ENCODE measurements at regions not wholly inside any gene's neighbourhood (a gene's known extent, or its start where the extent isn't known, plus 50 kb on each side); places are given as distances from the start of the nearest gene placed in this dataset.

DNA sequence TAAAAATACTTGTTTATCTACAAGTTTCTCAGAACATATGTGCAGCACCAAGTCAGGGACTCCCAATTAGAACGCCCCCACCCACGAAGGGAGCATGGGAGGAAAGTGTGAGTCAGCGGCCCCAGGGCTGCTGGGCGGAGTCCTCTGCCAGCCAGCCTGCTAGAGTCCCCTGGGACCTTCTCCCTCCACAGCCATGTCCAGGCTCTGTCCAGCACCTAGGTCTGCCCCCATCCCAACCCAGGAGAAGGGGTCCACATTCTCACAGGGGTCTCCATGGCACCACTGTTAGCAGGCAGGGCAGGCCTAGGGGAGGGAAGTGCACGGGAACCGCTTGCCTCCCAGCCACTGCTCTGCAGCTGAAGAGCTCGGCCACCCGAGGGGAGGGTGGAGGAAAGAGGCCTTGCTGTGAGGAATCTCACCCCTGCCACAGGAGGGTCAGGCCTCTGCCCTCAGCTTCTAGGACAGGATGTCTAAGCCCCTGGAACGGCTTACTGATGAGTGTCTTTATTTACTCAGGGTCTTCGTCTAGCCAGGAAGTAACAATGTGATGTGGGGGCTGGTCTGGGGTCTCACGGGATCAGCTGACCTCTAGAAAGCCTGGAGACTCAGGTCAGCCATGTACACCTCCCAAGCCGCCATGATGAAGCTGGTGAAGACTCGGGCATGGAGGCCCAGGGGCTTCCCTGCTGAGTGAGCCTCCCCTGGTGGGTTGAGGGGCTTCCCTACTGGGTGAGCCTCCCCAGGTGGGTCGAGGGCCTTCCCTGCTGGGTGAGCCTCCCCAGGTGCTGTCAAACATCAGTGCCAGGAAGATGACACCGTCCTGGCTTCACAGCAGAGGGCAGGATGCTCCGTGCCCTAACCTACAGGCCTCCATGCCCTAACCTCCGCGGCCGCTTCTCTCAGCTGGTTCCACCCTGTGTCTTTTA lies 190.3 kb downstream of the RBFOX3 start:
- Histone ChIP-seq H3K9me2 (ENCODE audit: insufficient read depth) (no peaks in the 10 kb centered on the region), H3K27ac (no peak overlapping the region), H2AFZ (no peak overlapping the region), H3K4me3 (no peak overlapping the region), H3K4me2 (no peak overlapping the region), H3K36me3 (ENCODE audit: low read depth) (no peaks in the 10 kb centered on the region), H4K20me1 (ENCODE audit: insufficient read depth) (no peaks in the 10 kb centered on the region; the same call in 1 of the 2 replicates), H3K9me3 (ENCODE audit: insufficient read depth, low read depth) (no peaks in the 10 kb centered on the region), H3F3A (ENCODE audit: insufficient read depth, low read depth) (no peaks in the 10 kb centered on the region), H3K4me1 (replicated peaks; ENCODE audit: insufficient read depth) (no peaks in the 10 kb centered on the region), H3K79me2 (ENCODE audit: low read depth) (no peaks in the 10 kb centered on the region), H3K27me3 (ENCODE audit: insufficient read depth, low read depth) (peaks cover 96% of the 10 kb centered on the region)
- TF ChIP-seq EZH2 (IDR thresholded peaks at IDR 0.05; ENCODE audit: low read depth) (no peak), CTCF (conservative IDR thresholded peaks at IDR 0.05) (no peak)
- no TSS peak for BruUV-seq (replicated peaks)
- DNase-seq: no peak
- ChIA-PET POLR2A (ENCODE audit: unreplicated experiment) (no interaction called here), CTCF (no interaction called here)
- intact Hi-C loops (cut with micrococcal nuclease; ENCODE audit: unreplicated experiment): no loop called here

- H3K9me3 ChIP-seq (ENCODE audit: insufficient read depth, low read depth): no peaks in the 10 kb centered on the region
- no peak for TF ChIP-seq EZH2 (IDR thresholded peaks at IDR 0.05; ENCODE audit: low read depth)
- intact Hi-C loops (cut with micrococcal nuclease; ENCODE audit: unreplicated experiment): no loop called here
- no peaks in the 10 kb centered on the region; the same call in 1 of the 2 replicates for H4K20me1 ChIP-seq (ENCODE audit: insufficient read depth)
- DNase-seq: no peak
- BruUV-seq (replicated peaks): no TSS peak
- no peaks in the 10 kb centered on the region for H3K9me2 ChIP-seq (ENCODE audit: insufficient read depth)
- H2AFZ ChIP-seq: no peak overlapping the region
- ChIA-PET POLR2A (ENCODE audit: unreplicated experiment) (no interaction called here), CTCF (no interaction called here)
- H3F3A ChIP-seq (ENCODE audit: insufficient read depth, low read depth): peaks cover under 1% of the 10 kb centered on the region; the same call in 1 of the 2 replicates
- no peak overlapping the region for H3K4me2 ChIP-seq
- H3K79me2 ChIP-seq (ENCODE audit: low read depth): no peaks in the 10 kb centered on the region
- no peak overlapping the region for H3K4me3 ChIP-seq
- no peaks in the 10 kb centered on the region for H3K4me1 ChIP-seq (replicated peaks; ENCODE audit: insufficient read depth)
- H3K27ac ChIP-seq: no peak overlapping the region
- H3K27me3 ChIP-seq (ENCODE audit: insufficient read depth, low read depth): peaks cover 88% of the 10 kb centered on the region
- H3K36me3 ChIP-seq (ENCODE audit: low read depth): no peaks in the 10 kb centered on the region
Measured at GRCh38 chr17:79417476-79417988, 193.3 kb downstream of the RBFOX3 start.

DNA sequence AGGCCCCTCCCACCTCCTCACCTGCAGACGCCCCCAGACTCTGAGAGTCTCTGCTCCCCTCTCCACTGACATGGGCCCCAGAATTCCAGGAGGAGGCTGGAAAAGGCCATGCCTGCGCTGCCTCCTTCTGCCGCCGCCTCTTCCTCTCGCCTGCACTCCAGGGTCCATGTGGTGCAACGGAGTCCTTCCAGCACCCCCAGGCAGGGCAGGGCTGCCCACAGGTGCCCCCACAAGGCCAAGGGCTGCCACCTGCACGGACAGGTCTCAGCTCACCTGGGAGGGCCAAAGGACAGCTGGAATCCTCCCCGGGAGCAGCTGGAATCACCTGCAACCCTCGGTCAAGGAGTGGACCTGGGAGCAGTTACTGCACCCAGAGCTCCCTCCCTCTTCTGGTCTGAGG lies 194.9 kb downstream of the RBFOX3 start:
- no TSS peak for BruUV-seq (replicated peaks)
- intact Hi-C loops (cut with micrococcal nuclease; ENCODE audit: unreplicated experiment): no loop called here
- Histone ChIP-seq H3K36me3 (ENCODE audit: low read depth) (no peaks in the 10 kb centered on the region), H3K27me3 (ENCODE audit: insufficient read depth, low read depth) (peaks cover 79% of the 10 kb centered on the region), H4K20me1 (ENCODE audit: insufficient read depth) (no peaks in the 10 kb centered on the region), H3K4me3 (no peak overlapping the region), H3F3A (ENCODE audit: insufficient read depth, low read depth) (peaks cover 6% of the 10 kb centered on the region; the same call in 1 of the 2 replicates), H2AFZ (no peak overlapping the region), H3K79me2 (ENCODE audit: low read depth) (no peaks in the 10 kb centered on the region), H3K4me2 (no peak overlapping the region), H3K4me1 (replicated peaks; ENCODE audit: insufficient read depth) (no peaks in the 10 kb centered on the region), H3K27ac (no peak overlapping the region), H3K9me3 (ENCODE audit: insufficient read depth, low read depth) (no peaks in the 10 kb centered on the region), H3K9me2 (ENCODE audit: insufficient read depth) (no peaks in the 10 kb centered on the region)
- TF ChIP-seq EZH2 (IDR thresholded peaks at IDR 0.05; ENCODE audit: low read depth) (no peak), CTCF (conservative IDR thresholded peaks at IDR 0.05) (no peak)
- CTCF ChIA-PET: no interaction called here
- no peak for DNase-seq
- POLR2A ChIA-PET (ENCODE audit: unreplicated experiment): no interaction called here
